HG03064 (cell line): ENCODE measurements at regions not wholly inside any gene's neighbourhood (a gene's known extent, or its start where the extent isn't known, plus 50 kb on each side); places are given as distances from the start of the nearest gene placed in this dataset.

Source experiments
- ATAC-seq: cut with Tn5 transposase; IDR thresholded peaks from one replicate; pipeline ENCODE4 v1.9.1; 2021; ENCODE audit warnings: low read depth; ENCODE audit not compliant: unreplicated experiment

DNA sequence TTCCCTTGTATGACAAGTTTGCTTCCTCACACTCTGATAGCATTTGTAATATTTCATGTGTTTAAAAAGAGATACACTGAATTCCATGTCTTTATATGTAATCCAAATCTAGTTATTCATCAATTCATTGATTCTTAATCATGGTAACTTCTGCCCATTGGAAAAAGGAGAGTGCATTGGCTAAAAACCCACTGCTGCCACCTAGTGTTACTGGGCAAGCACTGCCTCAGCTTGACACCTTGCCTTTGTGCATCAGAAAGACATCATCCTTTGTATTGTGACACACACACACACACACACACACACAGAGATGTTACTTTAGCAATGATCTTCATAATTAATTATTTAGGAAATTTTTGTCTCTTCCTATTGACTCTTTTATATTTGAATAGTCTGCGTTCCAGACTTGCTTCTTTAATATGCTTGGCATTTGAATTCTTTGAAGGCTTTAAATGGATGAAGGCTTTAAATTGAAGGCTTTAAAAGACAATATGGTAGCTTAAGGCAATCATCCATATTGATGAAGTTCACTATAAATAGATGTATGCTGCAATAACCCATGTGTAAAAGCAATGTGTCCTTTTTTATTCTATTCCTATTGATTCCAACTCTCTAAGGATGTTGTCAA, 414.2 kb upstream of the CHST9 start:
- ATAC-seq = peak; percentile 79

- ATAC-seq = no peak
Measured at GRCh38 chr18:27595113-27595838, 410.2 kb upstream of the CHST9 start.

GRCh38 chr18:27585602-27586173, 400.6 kb upstream of the CHST9 start:
- no peak for ATAC-seq

- no peak for ATAC-seq
Measured at GRCh38 chr18:27583466-27583865, 398.4 kb upstream of the CHST9 start.

DNA sequence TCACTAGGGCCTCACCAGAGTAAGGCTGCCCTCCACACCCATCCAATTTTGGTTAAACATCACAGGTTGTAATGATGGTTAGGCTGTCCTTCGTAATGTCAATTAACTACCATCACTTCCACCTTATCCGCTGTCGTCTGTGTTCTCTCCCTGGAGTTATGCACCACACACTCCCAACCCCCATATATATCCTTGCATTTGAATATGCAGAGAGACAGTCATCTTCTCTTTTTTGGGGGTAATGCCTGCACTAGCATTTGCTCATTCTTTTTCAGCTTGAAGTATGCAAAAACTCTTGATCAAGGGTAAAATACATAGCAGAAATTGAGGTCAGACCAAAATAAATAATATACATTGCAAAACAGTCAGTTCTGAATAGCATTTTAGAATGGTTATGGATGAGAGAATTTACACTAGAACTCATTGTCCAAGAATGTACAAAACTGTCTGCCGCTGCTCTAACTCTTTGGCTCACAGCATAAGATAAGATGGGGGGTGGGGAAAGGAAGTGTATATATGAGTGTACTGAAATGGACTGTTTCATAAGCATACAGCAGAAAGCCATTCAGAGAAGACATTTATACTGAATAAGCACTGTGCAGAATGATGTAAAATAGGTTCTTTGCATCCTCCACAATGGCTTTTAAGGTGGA, 397.8 kb upstream of the CHST9 start:
- no peak for ATAC-seq

DNA sequence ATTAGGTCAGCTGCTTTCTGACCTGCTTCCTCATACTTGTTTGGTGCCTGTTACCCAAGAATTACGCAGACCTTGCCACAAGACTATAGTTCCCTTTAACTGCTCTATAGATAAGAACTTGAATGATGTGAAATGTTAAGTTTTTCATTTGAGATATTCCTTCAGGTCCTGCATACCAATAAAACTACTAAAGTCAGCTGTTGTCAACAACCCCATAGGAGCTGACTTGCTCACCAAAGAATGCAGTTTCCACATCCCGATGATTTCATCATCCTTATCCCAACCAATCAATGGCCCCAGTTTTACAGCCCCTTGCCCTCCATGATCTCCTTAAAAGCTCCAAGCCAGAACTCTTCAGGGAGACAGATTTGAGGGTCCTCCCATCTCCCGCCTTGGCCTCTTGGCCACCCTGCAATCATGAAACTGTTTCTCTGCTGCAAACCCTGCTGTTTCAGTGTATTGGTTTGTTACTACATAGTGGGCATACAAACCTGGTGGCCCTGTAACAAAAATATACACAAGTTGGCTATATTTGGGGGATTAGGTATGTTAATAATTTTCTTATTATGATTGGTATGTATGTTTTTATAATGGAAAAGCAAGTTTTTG, 396.3 kb upstream of the CHST9 start:
- ATAC-seq = no peak

DNA sequence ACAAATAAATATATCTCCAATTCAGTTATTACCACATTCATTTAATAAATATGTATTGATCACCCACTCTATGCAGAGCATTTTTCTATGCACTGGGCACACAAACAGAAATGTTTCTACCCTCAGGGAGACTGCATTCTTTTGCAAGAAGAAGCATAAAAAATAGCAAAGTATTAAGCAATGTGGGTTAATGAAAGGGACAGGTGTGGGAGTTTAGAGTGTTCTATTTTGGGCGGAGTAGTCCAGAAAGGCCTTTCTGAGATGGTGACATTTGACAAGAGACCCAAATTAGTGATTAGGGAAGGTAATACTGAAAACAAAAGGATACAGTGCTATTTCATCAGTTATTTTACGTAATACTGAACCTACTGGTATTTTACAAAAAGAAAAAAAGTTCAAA, 394.3 kb upstream of the CHST9 start:
- ATAC-seq = no peak

GRCh38 chr18:27577752-27578151, 392.6 kb upstream of the CHST9 start:
- no peak for ATAC-seq

DNA sequence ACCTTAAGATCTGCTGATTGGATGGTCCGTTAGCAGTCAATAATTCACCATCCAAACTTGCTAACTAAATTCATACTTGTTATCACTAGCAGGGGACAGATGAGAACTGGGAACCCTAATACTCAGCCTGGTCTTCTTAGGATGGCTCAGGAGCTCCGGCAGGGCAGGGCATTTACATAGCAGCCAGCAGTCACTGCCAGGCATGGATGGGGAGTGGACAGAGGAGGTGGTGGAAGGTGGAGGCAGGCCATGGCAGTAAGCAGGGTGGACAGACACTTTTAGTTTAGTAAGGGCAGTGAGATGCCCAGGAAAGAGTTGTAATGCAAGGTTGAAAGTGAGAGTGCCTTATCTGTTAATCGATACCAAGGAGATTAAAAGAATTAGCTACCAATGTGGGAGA, 392.2 kb upstream of the CHST9 start:
- ATAC-seq = no peak

DNA sequence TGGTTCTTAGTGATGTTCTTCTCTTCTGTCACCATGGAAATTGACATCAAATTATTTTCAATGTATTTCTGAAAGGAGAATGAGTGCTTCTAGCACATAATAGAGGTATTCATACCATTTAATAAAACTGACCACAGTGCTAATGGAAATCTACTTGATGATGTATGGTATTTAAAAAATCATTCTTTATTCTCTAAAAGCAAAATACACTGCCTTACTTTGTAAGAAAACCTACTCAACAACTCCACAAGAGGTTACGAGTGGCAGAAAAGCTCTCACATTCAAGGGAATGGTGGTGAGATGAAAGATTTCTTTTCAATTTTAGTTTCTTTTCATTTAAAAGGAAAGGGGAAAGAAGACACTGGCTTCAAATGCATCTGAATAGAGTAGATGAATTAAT, 382.3 kb upstream of the CHST9 start:
- ATAC-seq = no peak

- ATAC-seq = no peak
Measured at GRCh38 chr18:27564066-27564465, 379.0 kb upstream of the CHST9 start.

- ATAC-seq = no peak
Measured at GRCh38 chr18:27558388-27559155, 373.5 kb upstream of the CHST9 start.

DNA sequence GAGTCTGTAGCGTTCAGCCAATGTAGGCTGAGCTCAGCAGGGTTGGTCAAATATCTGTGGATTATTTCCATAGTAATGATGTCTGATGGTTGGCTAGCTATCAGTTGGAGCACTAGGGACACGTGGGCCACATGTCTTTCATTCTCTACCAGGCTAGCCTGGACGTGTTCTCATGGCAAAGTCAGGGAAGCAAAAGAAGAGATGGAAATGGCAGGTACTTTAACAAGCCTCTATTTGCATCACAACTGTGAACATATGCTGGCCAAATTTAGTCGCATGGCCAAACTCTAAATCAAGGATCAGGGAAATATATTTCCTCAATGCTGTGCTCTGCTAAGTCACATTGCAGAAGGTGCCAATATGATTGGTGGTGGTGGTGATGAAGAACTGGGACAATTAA, 371.6 kb upstream of the CHST9 start:
- no peak for ATAC-seq

DNA sequence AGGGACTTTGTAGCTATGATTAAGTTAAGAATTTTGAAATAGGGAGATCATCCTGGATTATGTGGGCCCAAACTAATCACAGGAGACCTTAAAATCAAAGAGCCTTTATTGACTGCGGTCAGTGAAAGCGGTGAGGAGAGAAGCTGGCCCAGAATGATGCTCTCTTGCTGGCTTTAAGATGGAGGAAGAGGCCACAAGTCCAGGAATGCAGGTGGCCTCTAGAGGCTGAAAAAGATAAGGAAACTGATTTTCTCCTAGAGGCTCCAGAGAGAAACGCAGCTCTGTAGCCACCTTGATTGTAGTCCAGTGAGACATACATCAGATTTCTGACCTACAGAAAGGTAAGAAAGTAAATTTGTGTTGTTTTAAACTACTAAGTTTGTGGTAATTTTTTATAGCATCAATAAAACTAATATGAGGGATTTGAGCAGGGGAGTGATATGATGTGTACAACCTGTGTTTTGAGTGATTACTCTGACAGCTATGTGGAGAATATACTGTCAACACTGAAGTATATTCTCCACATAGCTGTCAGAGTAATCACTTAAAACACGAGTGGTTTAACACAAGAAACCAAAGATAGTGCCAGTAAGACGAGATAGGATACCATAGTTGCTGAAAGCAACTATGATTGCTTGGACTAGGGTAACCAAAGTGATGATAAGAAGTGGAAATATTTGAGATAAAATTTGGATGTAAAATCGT, 364.4 kb upstream of the CHST9 start:
- no peak for ATAC-seq

GRCh38 chr18:27546991-27547390, 361.9 kb upstream of the CHST9 start:
- no peak for ATAC-seq

DNA sequence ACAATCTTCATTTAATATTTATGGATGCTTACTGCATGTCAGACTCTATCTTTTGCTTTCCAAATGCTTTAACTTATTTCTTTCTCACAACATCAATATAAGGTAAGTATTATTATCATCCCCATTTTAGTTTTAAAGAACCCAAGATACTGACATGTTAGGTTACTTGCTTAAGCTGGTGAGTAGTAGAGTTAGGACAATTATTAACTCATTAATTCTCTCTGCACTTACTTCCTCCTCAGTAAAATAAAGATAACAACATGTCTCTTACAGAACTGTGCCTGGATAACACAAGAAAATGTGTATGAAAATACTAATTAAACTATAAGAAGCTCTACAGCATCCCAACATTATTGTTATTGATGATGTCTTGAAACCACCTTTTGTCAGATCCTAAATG, 359.1 kb upstream of the CHST9 start:
- ATAC-seq = no peak

GRCh38 chr18:27541293-27541692, 356.2 kb upstream of the CHST9 start:
- ATAC-seq = no peak

DNA sequence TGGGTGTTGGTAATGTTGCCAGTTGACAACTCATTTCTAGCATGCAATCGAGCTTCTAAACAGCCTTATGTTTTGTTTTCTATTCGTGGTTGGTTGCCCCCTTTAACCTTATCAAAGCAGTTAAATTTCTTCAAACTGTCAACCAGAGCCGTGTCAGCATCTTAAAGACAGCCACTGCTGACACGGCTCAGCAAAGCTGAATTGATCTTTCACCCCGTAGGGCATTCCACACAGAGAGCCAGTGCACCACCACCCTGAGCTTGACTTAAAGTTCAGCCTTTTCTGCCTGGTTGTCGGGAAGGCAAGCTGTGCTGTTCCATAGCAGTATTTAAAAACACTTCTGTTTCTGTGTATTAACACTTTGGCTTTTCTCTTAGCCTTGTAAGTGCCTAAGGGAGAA, 355.0 kb upstream of the CHST9 start:
- no peak for ATAC-seq

GRCh38 chr18:27528925-27529521, 343.9 kb upstream of the CHST9 start:
- ATAC-seq = no peak
